SU-DHL-6 (cell line): ENCODE measurements at regions not wholly inside any gene's neighbourhood (a gene's known extent, or its start where the extent isn't known, plus 50 kb on each side); places are given as distances from the start of the nearest gene placed in this dataset.

Experiments used
- H2AFZ ChIP-seq: fragments of 200-600 bp; sonication (generic); 2 replicates; pipeline ENCODE4 v1.6.1; 2014; ENCODE audit warnings: low read depth, mild to moderate bottlenecking, moderate library complexity, mixed read lengths, antibody characterized with exemption, low read length; ENCODE audit not compliant: severe bottlenecking
- H3F3A ChIP-seq: fragments of 200-600 bp; shearing (Covaris generic); 2 replicates; pipeline ENCODE4 v1.6.0; 2016; ENCODE audit warnings: antibody characterized with exemption, mild to moderate bottlenecking; ENCODE audit not compliant: insufficient read depth
- H3K27ac ChIP-seq: fragments of 200-600 bp; sonication (generic); 2 replicates; pipeline ENCODE4 v1.5.1; 2016; ENCODE audit warnings: low read depth, mild to moderate bottlenecking, low read length, moderate library complexity, mixed read lengths
- H3K27me3 ChIP-seq: fragments of 200-600 bp; sonication (generic), shearing (Covaris generic); 2 replicates; pipeline ENCODE4 v1.6.0; 2014; ENCODE audit warnings: mild to moderate bottlenecking, low read length
- H3K36me3 ChIP-seq: fragments of 200-600 bp; sonication (generic); 2 replicates; pipeline ENCODE4 v1.6.1; 2014; ENCODE audit warnings: mild to moderate bottlenecking, low read length, mixed read lengths
- H3K4me2 ChIP-seq: fragments of 300-600, 200-600 bp; shearing (Covaris generic), sonication (generic); 2 replicates; pipeline ENCODE4 v1.6.0; 2014; ENCODE audit warnings: low read length, low read depth, mild to moderate bottlenecking; ENCODE audit not compliant: poor library complexity, severe bottlenecking
- H3K4me3 ChIP-seq: fragments of 200-600 bp; sonication (generic); 2 replicates; pipeline ENCODE4 v1.5.1; 2014; ENCODE audit warnings: antibody characterized with exemption, low read length, mild to moderate bottlenecking, mixed read lengths; ENCODE audit not compliant: insufficient read depth, poor library complexity, severe bottlenecking
- H3K79me2 ChIP-seq: fragments of 200-600 bp; sonication (generic); 2 replicates; pipeline ENCODE4 v1.6.1; 2014; ENCODE audit warnings: mild to moderate bottlenecking, low read length, moderate library complexity; ENCODE audit not compliant: insufficient read depth
- H3K9ac ChIP-seq: fragments of 200-600 bp; sonication (generic); 2 replicates; pipeline ENCODE4 v1.7.0; 2014; ENCODE audit warnings: mild to moderate bottlenecking, low read length
- H3K9me2 ChIP-seq: fragments of 200-600 bp; sonication (generic); replicated peaks from 2 replicates; pipeline ENCODE4 v1.6.1; 2014; ENCODE audit warnings: low read length; ENCODE audit not compliant: insufficient read depth
- H3K9me3 ChIP-seq: fragments of 200-600 bp; sonication (generic); 2 replicates; pipeline ENCODE4 v1.6.1; 2014; ENCODE audit warnings: low read length, mixed read lengths; ENCODE audit not compliant: insufficient read depth
- H4K20me1 ChIP-seq: fragments of 200-600 bp; sonication (generic); 2 replicates; pipeline ENCODE4 v1.6.1; 2014; ENCODE audit warnings: low read depth, mild to moderate bottlenecking, antibody characterized with exemption, low read length, moderate library complexity, mixed read lengths
- EZH2phosphoT487 ChIP-seq: fragments of 200-600 bp; sonication (generic), shearing (Covaris generic); conservative IDR thresholded peaks from 2 replicates; pipeline ENCODE4 v1.6.1; 2018; ENCODE audit warnings: mild to moderate bottlenecking, antibody characterized with exemption, low read length, moderate library complexity, mixed read lengths
- TF ChIP-seq, protein P1 (sequence below): fragments of 200-600 bp; sonication (generic); IDR thresholded peaks from one replicate; pipeline ENCODE4 v1.5.1; 2017; ENCODE audit warnings: antibody characterized with exemption, mild to moderate bottlenecking, low read length, moderate library complexity; ENCODE audit not compliant: insufficient read depth, poor library complexity, severe bottlenecking

DNA sequence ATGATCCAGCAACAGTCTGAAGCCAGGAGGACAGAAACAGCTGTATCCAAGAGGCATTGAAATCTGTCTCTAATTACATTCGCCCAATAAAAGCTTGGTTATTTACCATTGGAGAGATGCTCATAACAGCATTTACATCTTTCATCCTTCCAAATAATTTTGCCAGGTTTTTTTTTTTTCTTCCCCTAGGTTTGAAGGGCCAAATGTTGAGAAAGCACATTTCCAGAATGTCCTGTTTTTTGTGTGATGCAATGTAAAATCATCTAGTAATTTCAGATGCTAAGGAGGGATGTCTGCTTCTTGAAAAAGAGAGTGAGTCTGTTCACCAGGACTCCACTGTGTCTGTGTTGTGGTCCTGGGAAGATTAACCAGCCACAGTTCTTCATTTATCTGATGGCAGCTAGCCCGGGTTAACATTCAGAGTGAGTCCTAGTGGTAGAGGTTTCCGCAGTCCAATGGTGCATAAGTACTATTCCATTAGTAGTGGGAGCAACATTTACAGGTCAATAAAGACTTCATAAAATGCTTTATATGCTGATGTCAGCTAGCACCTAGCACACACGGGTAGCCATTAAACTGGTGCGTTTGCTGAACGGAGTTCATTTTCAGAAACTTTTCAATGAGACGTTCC is 406.8 kb downstream of the STIM2 start:
- H3K79me2 ChIP-seq = no peaks in the 10 kb centered on the region
- no peak overlapping the region for H3K4me3 ChIP-seq
- no peak for TF ChIP-seq EZH2phosphoT487
- TF ChIP-seq, protein P1, sequence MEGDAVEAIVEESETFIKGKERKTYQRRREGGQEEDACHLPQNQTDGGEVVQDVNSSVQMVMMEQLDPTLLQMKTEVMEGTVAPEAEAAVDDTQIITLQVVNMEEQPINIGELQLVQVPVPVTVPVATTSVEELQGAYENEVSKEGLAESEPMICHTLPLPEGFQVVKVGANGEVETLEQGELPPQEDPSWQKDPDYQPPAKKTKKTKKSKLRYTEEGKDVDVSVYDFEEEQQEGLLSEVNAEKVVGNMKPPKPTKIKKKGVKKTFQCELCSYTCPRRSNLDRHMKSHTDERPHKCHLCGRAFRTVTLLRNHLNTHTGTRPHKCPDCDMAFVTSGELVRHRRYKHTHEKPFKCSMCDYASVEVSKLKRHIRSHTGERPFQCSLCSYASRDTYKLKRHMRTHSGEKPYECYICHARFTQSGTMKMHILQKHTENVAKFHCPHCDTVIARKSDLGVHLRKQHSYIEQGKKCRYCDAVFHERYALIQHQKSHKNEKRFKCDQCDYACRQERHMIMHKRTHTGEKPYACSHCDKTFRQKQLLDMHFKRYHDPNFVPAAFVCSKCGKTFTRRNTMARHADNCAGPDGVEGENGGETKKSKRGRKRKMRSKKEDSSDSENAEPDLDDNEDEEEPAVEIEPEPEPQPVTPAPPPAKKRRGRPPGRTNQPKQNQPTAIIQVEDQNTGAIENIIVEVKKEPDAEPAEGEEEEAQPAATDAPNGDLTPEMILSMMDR = no peak

GRCh38 chr4:27267970-27268355 is 407.3 kb downstream of the STIM2 start:
- Histone ChIP-seq H4K20me1 (no peaks in the 10 kb centered on the region), H3K4me2 (no peak overlapping the region), H2AFZ (no peak overlapping the region), H3K27me3 (no peaks in the 10 kb centered on the region), H3K9me2 (0 out of 2 replicates have a peak, but pooled peaks cover 4% of the 10 kb centered on the region), H3K27ac (no peak overlapping the region), H3K9ac (no peak overlapping the region), H3K9me3 (no peaks in the 10 kb centered on the region), H3K36me3 (no peaks in the 10 kb centered on the region), H3K79me2 (no peaks in the 10 kb centered on the region), H3K4me3 (no peak overlapping the region), H3F3A (no peaks in the 10 kb centered on the region)
- TF ChIP-seq, protein P1 = no peak
- TF ChIP-seq EZH2phosphoT487 = no peak

More for the DNA sequence above, 406.8 kb downstream of the STIM2 start:
- H3K27me3 ChIP-seq = no peaks in the 10 kb centered on the region
- no peak overlapping the region for H3K27ac ChIP-seq
- no peaks in the 10 kb centered on the region for H3K36me3 ChIP-seq
- no peaks in the 10 kb centered on the region for H3K9me3 ChIP-seq
- H2AFZ ChIP-seq = no peak overlapping the region
- no peak overlapping the region for H3K4me2 ChIP-seq
- no peak overlapping the region for H3K9ac ChIP-seq
- no peaks in the 10 kb centered on the region for H4K20me1 ChIP-seq
- H3F3A ChIP-seq = no peaks in the 10 kb centered on the region
- H3K9me2 ChIP-seq = 0 out of 2 replicates have a peak, but pooled peaks cover 4% of the 10 kb centered on the region

- no peaks in the 10 kb centered on the region for H3K27me3 ChIP-seq
- no peaks in the 10 kb centered on the region for H4K20me1 ChIP-seq
- no peak overlapping the region for H3K4me3 ChIP-seq
- TF ChIP-seq, protein P1 = no peak
- TF ChIP-seq EZH2phosphoT487 = no peak
- H3K36me3 ChIP-seq = no peaks in the 10 kb centered on the region
- 0 out of 2 replicates have a peak, but pooled peaks cover 4% of the 10 kb centered on the region for H3K9me2 ChIP-seq
- no peaks in the 10 kb centered on the region for H3F3A ChIP-seq
- H3K79me2 ChIP-seq = no peaks in the 10 kb centered on the region
- no peak overlapping the region for H3K9ac ChIP-seq
- H3K27ac ChIP-seq = no peak overlapping the region
- H3K4me2 ChIP-seq = no peak overlapping the region
- no peak overlapping the region for H2AFZ ChIP-seq
- no peaks in the 10 kb centered on the region for H3K9me3 ChIP-seq
Measured at GRCh38 chr4:27270435-27270834, 409.8 kb downstream of the STIM2 start.
